HCT116 (cell line): ENCODE measurements at regions not wholly inside any gene's neighbourhood (a gene's known extent, or its start where the extent isn't known, plus 50 kb on each side); places are given as distances from the start of the nearest gene placed in this dataset.

Source experiments
- EGR1 ChIP-seq: IDR thresholded peaks from 2 replicates; pipeline ENCODE4 v1.6.1; 2012; ENCODE audit warnings: low read depth
- EZH2 ChIP-seq: fragments of 200-600 bp; sonication (generic); IDR thresholded peaks from 2 replicates; pipeline ENCODE4 v1.6.1; 2017; ENCODE audit warnings: antibody characterized with exemption, mixed run types
- EZH2phosphoT487 ChIP-seq: fragments of 200-600 bp; IDR thresholded peaks from 2 replicates; pipeline ENCODE4 v1.6.1; 2018; ENCODE audit warnings: antibody characterized with exemption, borderline replicate concordance
- POLR2A ChIP-seq: IDR thresholded peaks from 2 replicates; pipeline ENCODE4 v1.7.0; 2011; ENCODE audit warnings: borderline replicate concordance; ENCODE audit not compliant: insufficient read depth, insufficient read length; ENCODE audit errors: extremely low read depth
- POLR2AphosphoS5 ChIP-seq: IDR thresholded peaks from 2 replicates; pipeline ENCODE4 v1.6.1; 2011; ENCODE audit warnings: mild to moderate bottlenecking, low read depth, low read length, moderate library complexity
- RAD21 ChIP-seq: IDR thresholded peaks from 2 replicates; pipeline ENCODE4 v1.6.1; 2012; ENCODE audit warnings: low read depth, mild to moderate bottlenecking
- TF ChIP-seq, protein P1 (sequence below): IDR thresholded peaks from 2 replicates; pipeline ENCODE4 v1.6.1; 2012; ENCODE audit warnings: low read depth
- TF ChIP-seq, protein P2 (sequence below), 3 experiments: fragments of 200-600 bp in 1 of 3; sonication (generic) in 1 of 3; IDR thresholded peaks in 2 of 3; conservative IDR thresholded peaks in 1 of 3; 2 replicates each; pipeline ENCODE4 v1.5.1; 2012 to 2017; ENCODE audit warnings: low read depth in 2 of 3, low read length in 2 of 3, antibody characterized with exemption in 1 of 3, borderline replicate concordance in 1 of 3, control low read depth in 1 of 3, mild to moderate bottlenecking in 1 of 3, mixed read lengths in 1 of 3, mixed run types in 1 of 3, moderate library complexity in 1 of 3; ENCODE audit not compliant: insufficient read depth in 1 of 3

DNA sequence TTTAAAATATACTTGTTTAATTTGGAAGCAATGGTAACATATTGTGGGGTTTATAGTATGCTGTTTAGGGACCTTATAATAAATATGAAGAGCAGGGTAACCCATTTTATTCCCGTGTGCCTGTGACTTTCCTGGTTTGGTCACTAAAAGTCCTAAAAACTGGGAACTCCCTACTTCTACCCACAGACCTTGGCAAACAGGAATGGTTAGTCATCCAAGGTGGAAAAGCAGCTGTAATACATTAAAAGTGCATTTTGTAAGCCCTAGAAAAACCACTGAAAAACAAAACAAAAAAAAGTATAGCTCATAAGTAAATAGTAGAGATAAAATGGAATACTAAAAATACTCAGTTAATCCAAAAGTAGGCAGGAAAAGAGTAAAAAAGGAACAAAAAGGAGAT, 538.9 kb downstream of the LMO4 start:
- no peak for TF ChIP-seq POLR2AphosphoS5
- no peak for TF ChIP-seq POLR2A
- TF ChIP-seq, protein P1, sequence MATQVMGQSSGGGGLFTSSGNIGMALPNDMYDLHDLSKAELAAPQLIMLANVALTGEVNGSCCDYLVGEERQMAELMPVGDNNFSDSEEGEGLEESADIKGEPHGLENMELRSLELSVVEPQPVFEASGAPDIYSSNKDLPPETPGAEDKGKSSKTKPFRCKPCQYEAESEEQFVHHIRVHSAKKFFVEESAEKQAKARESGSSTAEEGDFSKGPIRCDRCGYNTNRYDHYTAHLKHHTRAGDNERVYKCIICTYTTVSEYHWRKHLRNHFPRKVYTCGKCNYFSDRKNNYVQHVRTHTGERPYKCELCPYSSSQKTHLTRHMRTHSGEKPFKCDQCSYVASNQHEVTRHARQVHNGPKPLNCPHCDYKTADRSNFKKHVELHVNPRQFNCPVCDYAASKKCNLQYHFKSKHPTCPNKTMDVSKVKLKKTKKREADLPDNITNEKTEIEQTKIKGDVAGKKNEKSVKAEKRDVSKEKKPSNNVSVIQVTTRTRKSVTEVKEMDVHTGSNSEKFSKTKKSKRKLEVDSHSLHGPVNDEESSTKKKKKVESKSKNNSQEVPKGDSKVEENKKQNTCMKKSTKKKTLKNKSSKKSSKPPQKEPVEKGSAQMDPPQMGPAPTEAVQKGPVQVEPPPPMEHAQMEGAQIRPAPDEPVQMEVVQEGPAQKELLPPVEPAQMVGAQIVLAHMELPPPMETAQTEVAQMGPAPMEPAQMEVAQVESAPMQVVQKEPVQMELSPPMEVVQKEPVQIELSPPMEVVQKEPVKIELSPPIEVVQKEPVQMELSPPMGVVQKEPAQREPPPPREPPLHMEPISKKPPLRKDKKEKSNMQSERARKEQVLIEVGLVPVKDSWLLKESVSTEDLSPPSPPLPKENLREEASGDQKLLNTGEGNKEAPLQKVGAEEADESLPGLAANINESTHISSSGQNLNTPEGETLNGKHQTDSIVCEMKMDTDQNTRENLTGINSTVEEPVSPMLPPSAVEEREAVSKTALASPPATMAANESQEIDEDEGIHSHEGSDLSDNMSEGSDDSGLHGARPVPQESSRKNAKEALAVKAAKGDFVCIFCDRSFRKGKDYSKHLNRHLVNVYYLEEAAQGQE = no peak
- TF ChIP-seq RAD21 = no peak
- TF ChIP-seq, protein P2, sequence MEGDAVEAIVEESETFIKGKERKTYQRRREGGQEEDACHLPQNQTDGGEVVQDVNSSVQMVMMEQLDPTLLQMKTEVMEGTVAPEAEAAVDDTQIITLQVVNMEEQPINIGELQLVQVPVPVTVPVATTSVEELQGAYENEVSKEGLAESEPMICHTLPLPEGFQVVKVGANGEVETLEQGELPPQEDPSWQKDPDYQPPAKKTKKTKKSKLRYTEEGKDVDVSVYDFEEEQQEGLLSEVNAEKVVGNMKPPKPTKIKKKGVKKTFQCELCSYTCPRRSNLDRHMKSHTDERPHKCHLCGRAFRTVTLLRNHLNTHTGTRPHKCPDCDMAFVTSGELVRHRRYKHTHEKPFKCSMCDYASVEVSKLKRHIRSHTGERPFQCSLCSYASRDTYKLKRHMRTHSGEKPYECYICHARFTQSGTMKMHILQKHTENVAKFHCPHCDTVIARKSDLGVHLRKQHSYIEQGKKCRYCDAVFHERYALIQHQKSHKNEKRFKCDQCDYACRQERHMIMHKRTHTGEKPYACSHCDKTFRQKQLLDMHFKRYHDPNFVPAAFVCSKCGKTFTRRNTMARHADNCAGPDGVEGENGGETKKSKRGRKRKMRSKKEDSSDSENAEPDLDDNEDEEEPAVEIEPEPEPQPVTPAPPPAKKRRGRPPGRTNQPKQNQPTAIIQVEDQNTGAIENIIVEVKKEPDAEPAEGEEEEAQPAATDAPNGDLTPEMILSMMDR (IDR thresholded peaks at IDR 0.05 in 2 of 3, conservative IDR thresholded peaks at IDR 0.05 in 1 of 3; ENCODE audit: borderline replicate concordance in 1 of 3, insufficient read depth in 1 of 3, low read depth in 2 of 3, low read length in 2 of 3) = no peak
- no peak for TF ChIP-seq EGR1
- no peak for TF ChIP-seq EZH2
- TF ChIP-seq EZH2phosphoT487 = no peak
